A673 (cell line): ENCODE measurements at regions not wholly inside any gene's neighbourhood (a gene's known extent, or its start where the extent isn't known, plus 50 kb on each side); places are given as distances from the start of the nearest gene placed in this dataset.

ENCODE experiments used
- BruUV-seq: library from RNA; stranded (reverse); fragments of 400-500 nt; replicated peaks from 2 replicates; lab custom pipeline; 2021; lab: Mats Ljungman, UMichigan
- CTCF ChIA-PET: fragments of 300-600 bp; sonication (Branson Sonifier 250); formaldehyde crosslinking; loops from one replicate; lab custom pipeline; 2022; ENCODE audit warnings: antibody characterized with exemption; lab: Charles Lee
- POLR2A ChIA-PET: fragments of 300-600 bp; sonication (Branson Sonifier 250); formaldehyde crosslinking; loops from one replicate; lab custom pipeline; 2022; ENCODE audit warnings: antibody characterized with exemption; ENCODE audit not compliant: low non-redundant PET; lab: Charles Lee
- DNase-seq: peaks from one replicate; pipeline ENCODE4 v3.0.0-alpha.2; 2015; ENCODE audit warnings: low spot score
- H3K27ac ChIP-seq: fragments of 200-600 bp; sonication (generic); 2 replicates; pipeline ENCODE4 v1.5.1; 2016; ENCODE audit warnings: mixed run types, low read depth, mild to moderate bottlenecking, mixed read lengths, antibody characterized with exemption, low read length; ENCODE audit not compliant: poor library complexity, severe bottlenecking
- H3K27me3 ChIP-seq: fragments of 200-600 bp; sonication (generic); replicated peaks from 2 replicates; pipeline ENCODE4 v1.6.1; 2017; ENCODE audit warnings: mixed run types, low read depth, mild to moderate bottlenecking, mixed read lengths, antibody characterized with exemption, low read length; ENCODE audit not compliant: insufficient read depth, poor library complexity
- H3K36me3 ChIP-seq: fragments of 200-600 bp; sonication (generic); 2 replicates; pipeline ENCODE4 v1.6.1; 2016; ENCODE audit warnings: mixed run types, mild to moderate bottlenecking, mixed read lengths, antibody characterized with exemption, low read length; ENCODE audit not compliant: insufficient read depth, poor library complexity, severe bottlenecking
- H3K4me1 ChIP-seq: fragments of 200-600 bp; sonication (generic); 2 replicates; pipeline ENCODE4 v1.6.1; 2017; ENCODE audit warnings: mixed run types, mild to moderate bottlenecking, mixed read lengths, antibody characterized with exemption, low read length; ENCODE audit not compliant: insufficient read depth, poor library complexity, severe bottlenecking
- H3K4me3 ChIP-seq: fragments of 200-600 bp; sonication (generic); 2 replicates; pipeline ENCODE4 v1.5.1; 2016; ENCODE audit warnings: low read depth, mixed run types, mild to moderate bottlenecking, mixed read lengths, low read length; ENCODE audit not compliant: poor library complexity, severe bottlenecking
- H3K9me3 ChIP-seq: fragments of 200-600 bp; sonication (generic); 2 replicates; pipeline ENCODE4 v1.6.1; 2016; ENCODE audit warnings: mixed run types, low read depth, mild to moderate bottlenecking, mixed read lengths, antibody characterized with exemption, low read length; ENCODE audit not compliant: poor library complexity, severe bottlenecking
- EZH2 ChIP-seq: fragments of 200-600 bp; sonication (generic); IDR thresholded peaks from 2 replicates; pipeline ENCODE4 v1.6.1; 2017; ENCODE audit warnings: borderline replicate concordance, low read depth, mild to moderate bottlenecking, mixed read lengths, antibody characterized with exemption, low read length; ENCODE audit not compliant: poor library complexity, severe bottlenecking
- intact Hi-C: fragments of 100-400 bp; cut with micrococcal nuclease; formaldehyde crosslinking; loops from one replicate; pipeline ENCODE4 v1.10.0; 2022; ENCODE audit not compliant: unreplicated experiment
- TF ChIP-seq, protein P1 (sequence below): fragments of 300-800, 200-600 bp; sonication (generic); conservative IDR thresholded peaks from 2 replicates; pipeline ENCODE4 v1.5.1; 2017; ENCODE audit warnings: low read depth, mild to moderate bottlenecking, antibody characterized with exemption, low read length, moderate library complexity, mixed read lengths

DNA sequence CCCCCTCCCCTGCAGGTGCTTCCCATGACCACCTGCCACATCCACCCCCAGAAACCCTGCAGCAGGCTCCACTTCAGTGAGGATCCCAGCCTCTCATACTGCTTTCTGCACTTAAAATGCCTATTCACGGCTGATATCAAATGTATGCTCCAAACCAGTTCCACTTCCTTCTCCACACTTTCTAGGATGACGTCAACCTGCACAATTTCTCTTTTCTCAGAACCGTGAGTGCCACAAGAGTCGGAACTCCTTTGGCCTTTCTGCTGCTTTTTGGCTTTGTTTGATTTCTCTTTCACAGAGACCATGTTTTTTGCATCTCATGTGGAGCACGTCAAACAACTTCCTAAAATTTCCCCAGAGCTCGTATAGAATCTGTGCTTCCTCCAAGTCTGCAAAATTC, 378.8 kb upstream of the TNRC6C start:
- no peaks in the 10 kb centered on the region for H3K36me3 ChIP-seq
- POLR2A ChIA-PET: no interaction called here
- no peaks in the 10 kb centered on the region for H3K4me1 ChIP-seq
- no TSS peak for BruUV-seq
- H3K9me3 ChIP-seq: no peaks in the 10 kb centered on the region
- DNase-seq: no peak
- intact Hi-C loops: no loop called here
- TF ChIP-seq EZH2: no peak
- TF ChIP-seq, protein P1, sequence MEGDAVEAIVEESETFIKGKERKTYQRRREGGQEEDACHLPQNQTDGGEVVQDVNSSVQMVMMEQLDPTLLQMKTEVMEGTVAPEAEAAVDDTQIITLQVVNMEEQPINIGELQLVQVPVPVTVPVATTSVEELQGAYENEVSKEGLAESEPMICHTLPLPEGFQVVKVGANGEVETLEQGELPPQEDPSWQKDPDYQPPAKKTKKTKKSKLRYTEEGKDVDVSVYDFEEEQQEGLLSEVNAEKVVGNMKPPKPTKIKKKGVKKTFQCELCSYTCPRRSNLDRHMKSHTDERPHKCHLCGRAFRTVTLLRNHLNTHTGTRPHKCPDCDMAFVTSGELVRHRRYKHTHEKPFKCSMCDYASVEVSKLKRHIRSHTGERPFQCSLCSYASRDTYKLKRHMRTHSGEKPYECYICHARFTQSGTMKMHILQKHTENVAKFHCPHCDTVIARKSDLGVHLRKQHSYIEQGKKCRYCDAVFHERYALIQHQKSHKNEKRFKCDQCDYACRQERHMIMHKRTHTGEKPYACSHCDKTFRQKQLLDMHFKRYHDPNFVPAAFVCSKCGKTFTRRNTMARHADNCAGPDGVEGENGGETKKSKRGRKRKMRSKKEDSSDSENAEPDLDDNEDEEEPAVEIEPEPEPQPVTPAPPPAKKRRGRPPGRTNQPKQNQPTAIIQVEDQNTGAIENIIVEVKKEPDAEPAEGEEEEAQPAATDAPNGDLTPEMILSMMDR: no peak
- no peak overlapping the region for H3K4me3 ChIP-seq
- no peaks in the 10 kb centered on the region for H3K27me3 ChIP-seq
- no peak overlapping the region for H3K27ac ChIP-seq
- CTCF ChIA-PET: no interaction called here

DNA sequence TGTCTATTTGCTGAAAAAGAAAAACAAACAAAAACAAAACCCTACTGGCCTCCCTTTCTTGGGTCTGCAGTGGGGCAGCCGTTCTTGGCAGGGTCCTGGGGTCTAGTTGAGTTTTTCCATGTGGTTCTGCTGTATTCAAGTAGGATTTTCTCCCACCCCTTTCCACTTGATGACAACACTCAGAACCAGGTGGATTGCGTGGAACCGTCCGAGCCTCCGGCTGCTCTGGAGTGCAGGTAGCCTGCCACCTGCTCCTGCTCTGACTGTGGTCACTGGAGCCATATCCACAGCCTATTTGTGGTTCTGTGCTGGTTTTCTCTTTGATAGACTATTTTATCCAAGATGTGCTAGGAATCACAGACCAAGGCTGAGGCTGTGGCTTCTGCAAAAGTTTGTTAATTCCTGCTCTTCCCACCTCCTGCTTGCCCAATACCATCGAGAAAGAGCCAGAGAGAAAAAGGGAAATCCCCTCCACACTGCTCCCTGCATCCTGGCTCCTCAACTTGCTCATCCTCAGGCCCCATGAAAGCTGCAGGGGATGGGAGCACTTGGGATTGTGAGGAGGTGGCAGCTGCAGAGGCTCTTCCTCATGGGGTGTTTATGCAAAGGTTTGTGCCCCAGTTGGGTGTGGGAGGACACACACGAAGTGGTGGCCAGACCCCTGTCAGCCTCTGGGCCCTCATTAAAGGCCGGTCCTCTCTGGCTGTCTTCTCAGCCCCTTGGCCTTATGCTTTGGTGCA, 377.8 kb upstream of the TNRC6C start:
- intact Hi-C loops: no loop called here
- ChIA-PET POLR2A (interaction anchor here (0.6 kb wide), 1 partner anchor 355 kb away, joined by 6 read pairs; no protein-coding TSS in a partner anchor), CTCF (no interaction called here)
- Histone ChIP-seq H3K4me3 (no peak overlapping the region), H3K36me3 (no peaks in the 10 kb centered on the region), H3K9me3 (no peaks in the 10 kb centered on the region), H3K27ac (no peak overlapping the region), H3K4me1 (no peaks in the 10 kb centered on the region), H3K27me3 (no peaks in the 10 kb centered on the region)
- no TSS peak for BruUV-seq
- no peak for DNase-seq
- TF ChIP-seq EZH2: no peak
- TF ChIP-seq, protein P1: no peak

DNA sequence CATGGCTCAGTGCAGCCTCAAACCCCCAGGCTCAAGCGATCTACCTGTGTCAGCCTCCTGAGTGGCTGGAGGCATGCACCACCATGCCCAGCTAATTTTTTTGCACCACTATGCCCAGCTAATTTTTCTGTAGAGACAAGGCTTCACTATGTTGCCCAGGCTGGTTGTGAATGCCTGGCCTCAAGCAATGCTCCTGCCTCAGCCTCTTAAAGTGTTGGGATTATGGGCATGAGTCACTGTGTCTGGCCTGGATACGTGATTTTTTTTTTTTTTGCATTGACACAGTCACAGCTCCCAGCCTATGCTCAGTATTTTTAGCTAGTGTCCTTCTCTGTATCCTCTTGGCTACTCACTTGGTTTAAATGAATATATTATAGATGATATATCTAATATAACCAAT, 377.0 kb upstream of the TNRC6C start:
- intact Hi-C loops: no loop called here
- TF ChIP-seq, protein P1: no peak
- no peak for TF ChIP-seq EZH2
- no peaks in the 10 kb centered on the region for H3K9me3 ChIP-seq
- peak; percentile 23 for DNase-seq
- H3K4me1 ChIP-seq: no peaks in the 10 kb centered on the region
- ChIA-PET CTCF (no interaction called here), POLR2A (interaction anchor here (0.6 kb wide), 1 partner anchor 354 kb away, joined by 6 read pairs; no protein-coding TSS in a partner anchor)
- no peak overlapping the region for H3K27ac ChIP-seq
- no peak overlapping the region for H3K4me3 ChIP-seq
- no peaks in the 10 kb centered on the region for H3K36me3 ChIP-seq
- H3K27me3 ChIP-seq: no peaks in the 10 kb centered on the region
- no TSS peak for BruUV-seq
